Erythroblast (primary cell): ENCODE measurements at regions not wholly inside any gene's neighbourhood (a gene's known extent, or its start where the extent isn't known, plus 50 kb on each side); places are given as distances from the start of the nearest gene placed in this dataset.

Source experiments
- GATA1 ChIP-seq: IDR thresholded peaks from 2 replicates; pipeline ENCODE4 v1.6.1; 2011; ENCODE audit warnings: low read depth, mild to moderate bottlenecking, control low read depth, low read length, moderate library complexity
- POLR2A ChIP-seq: IDR thresholded peaks from 2 replicates; pipeline ENCODE4 v1.6.1; 2011; ENCODE audit warnings: mild to moderate bottlenecking, low read length

DNA sequence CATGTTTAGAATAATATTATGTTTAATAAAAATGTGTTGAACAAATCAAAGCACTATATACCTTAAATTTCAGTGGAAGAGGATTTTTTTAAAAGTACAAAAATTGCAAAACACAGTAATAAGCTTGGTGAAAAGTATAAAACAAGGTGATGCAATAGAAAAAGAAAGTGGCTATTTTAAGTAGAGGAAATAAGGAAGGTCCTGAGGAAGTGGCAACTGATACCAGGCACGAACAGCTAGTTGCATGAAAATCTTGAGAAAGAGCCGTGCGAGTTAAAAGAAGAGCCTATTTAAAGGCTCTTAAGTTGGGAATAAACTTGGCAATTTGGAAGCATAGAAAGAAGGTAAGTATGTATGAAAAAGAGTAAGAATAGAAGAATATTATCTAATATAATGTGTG, 1679.3 kb downstream of the LRRC4C start:
- TF ChIP-seq POLR2A (no peak), GATA1 (no peak)
